HT1080 (cell line): ENCODE measurements at regions not wholly inside any gene's neighbourhood (a gene's known extent, or its start where the extent isn't known, plus 50 kb on each side); places are given as distances from the start of the nearest gene placed in this dataset.

ENCODE experiments used
- DNase-seq: peaks from one replicate; pipeline ENCODE4 v3.0.0-alpha.2; 2015; ENCODE audit warnings: low read depth

DNA sequence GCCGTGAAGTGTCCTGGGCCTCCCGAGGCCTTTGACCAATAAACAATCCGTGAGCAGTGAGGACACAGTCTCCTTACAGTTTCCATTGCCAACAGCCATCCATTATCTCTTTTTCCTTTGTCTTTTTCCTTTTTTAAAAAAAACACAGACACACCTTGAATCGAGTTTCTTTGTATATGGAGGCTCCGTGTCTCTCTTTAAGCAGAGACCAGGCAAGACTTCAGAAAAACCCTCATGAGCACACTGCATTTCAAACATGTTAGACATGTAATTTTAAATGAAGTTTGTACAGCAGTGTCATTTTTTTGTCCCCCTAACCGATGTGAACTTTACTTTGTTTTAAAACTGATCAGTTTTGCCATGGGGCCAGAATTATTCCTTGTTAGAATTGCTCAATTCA is 111.1 kb downstream of the SPTSSA start:
- DNase-seq: no peak

GRCh38 chr14:34348592-34348991 is 113.4 kb downstream of the SPTSSA start:
- DNase-seq: no peak

- DNase-seq: no peak
These were observed 114.4 kb downstream of the SPTSSA start for GRCh38 chr14:34347683-34348082.

GRCh38 chr14:34345718-34346465 is 116.1 kb downstream of the SPTSSA start:
- DNase-seq: no peak

GRCh38 chr14:34344318-34344717 is 117.7 kb downstream of the SPTSSA start:
- no peak for DNase-seq

DNA sequence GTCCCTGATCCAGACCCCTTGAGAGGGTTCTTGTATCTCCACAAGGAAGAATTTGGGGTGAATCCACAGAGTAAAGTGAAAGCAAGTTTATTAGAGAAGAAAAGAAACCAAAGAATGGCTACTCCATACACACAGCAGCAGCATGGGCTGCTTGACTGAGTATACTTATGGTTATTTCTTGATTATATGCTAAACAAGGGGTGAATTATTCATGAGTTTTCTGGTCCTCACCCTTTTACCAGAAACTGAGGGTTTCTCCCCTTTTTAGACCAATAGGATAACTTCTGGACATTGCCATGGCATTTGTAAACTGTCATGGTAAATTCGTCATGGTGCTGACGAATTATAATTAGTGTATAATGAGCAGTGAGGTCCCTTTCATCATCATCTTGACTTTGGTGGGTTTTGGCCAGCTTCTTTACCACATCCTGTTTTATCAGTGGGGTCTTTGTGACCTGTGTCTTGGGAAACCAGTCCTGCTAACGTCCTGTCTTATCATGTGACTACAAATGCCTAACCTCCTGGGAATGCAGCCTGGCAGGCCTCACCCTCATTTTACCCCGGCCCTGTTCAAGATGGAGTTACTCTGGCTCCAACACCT is 121.9 kb downstream of the SPTSSA start:
- peak; percentile 86 for DNase-seq

DNA sequence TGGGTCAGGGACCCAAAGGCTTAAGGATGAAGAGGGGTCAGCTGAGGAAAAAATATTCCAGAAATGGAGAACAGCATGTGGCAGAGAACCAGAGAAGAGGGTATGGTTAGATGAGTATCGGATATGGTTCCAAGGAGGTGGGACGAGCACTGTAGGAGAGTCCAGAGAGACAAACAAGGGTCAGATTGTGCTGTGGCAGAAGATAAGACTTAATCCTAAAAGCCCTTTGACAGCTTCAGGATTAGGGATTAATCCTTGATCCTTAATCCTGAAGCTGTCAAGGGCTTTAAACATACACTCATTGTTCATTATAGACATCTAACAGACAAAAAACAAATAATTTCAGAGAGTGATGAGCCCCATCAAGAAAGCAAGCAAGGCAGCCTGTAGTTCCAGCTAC is 124.0 kb downstream of the SPTSSA start:
- DNase-seq: no peak

- DNase-seq: no peak
These were observed 125.5 kb downstream of the SPTSSA start for GRCh38 chr14:34336501-34336900.

- no peak for DNase-seq
These were observed 126.1 kb downstream of the SPTSSA start for GRCh38 chr14:34335968-34336367.

GRCh38 chr14:34334329-34334728 is 127.7 kb downstream of the SPTSSA start:
- no peak for DNase-seq

- peak; percentile 46 for DNase-seq
These were observed 130.1 kb downstream of the SPTSSA start for GRCh38 chr14:34331728-34332623.

DNA sequence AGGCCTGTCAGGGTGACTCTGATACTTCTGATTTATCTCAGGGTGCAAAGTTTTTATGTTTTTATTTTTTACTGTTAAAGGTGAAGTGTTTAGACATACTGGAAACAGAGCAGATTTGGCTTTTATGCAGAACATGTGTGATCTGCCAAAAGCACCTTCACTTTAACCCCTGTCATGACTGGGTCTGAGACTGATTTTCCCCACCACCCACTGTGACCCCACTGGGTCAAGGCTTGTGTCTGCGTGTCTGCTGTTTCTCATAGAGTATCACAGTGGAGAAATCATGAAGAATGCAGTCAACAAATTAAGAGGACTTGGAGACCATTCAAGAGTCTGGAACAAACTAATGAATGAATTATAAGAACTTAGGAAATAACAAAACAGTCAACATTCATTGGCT is 131.2 kb downstream of the SPTSSA start:
- no peak for DNase-seq

GRCh38 chr14:34329301-34329700 is 132.7 kb downstream of the SPTSSA start:
- no peak for DNase-seq

GRCh38 chr14:34328178-34328577 is 133.9 kb downstream of the SPTSSA start:
- no peak for DNase-seq

DNA sequence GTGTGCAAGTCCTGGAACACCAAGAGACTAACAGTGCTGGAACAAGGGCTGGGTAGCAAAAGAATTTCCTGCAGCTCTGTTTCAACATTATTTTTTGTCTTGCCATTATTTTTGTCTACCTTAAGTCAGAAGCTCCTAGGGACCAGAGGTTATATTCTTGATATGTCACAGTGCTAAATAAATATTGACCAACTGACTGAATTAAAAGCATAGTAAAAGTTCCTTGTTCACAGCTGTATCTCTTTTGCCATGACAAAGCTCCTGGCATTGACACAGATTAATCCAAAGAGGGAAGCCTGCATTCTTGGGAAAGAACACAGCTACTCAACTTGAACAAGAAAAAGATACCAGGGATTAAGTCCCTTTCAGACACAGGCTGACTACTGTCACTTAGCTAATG is 136.5 kb downstream of the SPTSSA start:
- DNase-seq: no peak

- DNase-seq: peak; percentile 34
These were observed 137.7 kb downstream of the SPTSSA start for GRCh38 chr14:34324363-34324795.

DNA sequence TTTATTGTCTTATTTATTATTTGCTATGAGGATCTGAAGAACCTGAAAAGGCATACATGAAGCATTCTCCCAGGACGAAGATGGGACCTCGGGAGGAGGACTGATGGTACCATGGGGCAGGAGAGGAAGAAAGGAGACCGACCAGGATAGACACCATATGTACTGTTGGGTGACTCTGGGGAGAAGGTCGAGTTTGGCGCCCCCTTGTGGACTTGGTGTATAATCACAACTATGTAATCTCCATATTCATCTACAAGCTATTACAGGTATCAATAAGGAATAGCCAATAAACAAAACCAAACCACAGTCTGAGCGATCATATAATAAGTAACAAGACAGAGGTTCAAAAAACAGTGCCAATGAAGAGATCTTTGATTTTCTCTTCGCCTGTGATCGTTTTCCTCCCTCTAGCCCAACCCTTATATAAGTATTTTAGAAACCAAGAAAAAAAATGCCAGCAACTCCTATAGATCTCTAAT is 139.1 kb downstream of the SPTSSA start:
- peak; percentile 36 for DNase-seq

- no peak for DNase-seq
These were observed 142.9 kb downstream of the SPTSSA start for GRCh38 chr14:34319140-34319539.

DNA sequence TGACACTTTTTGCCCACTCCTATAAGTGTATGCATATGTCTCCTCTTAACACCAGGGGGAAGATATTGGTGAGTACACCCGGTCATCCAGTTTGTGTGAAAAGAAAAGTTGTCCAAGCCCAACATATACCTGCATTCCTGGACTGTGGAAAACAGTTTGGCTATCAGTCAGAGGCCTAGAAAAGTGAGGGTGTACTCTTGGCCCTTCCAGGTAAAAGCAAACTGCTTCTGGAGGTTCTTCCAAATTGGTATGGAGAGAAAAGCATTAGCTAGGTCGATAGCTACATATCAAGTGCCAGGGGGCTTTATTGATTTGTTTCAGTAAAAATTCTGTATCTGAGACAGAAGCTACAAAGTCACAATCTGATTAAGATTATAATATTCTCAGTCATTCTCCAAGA is 144.0 kb downstream of the SPTSSA start:
- no peak for DNase-seq

DNA sequence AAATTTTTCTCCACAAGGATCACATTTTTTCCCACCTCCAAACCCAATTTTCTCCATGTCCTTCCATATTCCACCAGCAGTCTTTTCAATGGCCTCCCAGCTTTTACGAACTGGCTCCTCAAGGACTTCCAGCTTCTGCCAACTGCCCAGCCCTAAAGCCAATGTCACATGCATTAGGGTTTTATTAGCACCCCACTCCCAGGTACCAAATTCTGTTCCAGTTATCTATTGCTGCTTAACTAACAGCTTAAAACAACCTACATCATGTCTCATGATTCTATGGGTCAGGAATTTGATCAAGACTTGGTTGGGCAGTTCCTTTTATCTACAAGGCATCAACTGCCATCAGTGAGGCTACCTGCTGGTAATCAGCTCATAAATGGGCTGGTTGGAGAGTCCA is 151.3 kb downstream of the SPTSSA start:
- no peak for DNase-seq

DNA sequence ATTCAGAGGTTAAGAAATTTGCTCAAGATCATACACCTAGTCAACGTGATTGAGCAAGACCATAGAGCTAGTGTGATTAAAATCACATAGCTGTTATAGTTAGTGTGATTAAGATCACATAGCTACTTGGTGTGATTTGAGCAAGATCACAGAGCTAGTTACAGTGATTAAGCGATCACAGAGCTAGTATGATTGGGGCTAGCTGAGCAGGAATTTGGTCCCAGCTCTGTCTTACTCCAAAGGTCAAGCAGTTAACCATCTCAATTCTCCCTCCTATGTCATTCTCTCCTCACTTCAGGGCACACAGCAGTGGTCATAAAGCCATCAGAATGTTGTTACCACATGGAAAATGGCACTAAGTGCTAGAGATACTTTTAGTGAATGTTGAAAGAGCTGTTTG is 158.2 kb downstream of the SPTSSA start:
- DNase-seq: no peak

DNA sequence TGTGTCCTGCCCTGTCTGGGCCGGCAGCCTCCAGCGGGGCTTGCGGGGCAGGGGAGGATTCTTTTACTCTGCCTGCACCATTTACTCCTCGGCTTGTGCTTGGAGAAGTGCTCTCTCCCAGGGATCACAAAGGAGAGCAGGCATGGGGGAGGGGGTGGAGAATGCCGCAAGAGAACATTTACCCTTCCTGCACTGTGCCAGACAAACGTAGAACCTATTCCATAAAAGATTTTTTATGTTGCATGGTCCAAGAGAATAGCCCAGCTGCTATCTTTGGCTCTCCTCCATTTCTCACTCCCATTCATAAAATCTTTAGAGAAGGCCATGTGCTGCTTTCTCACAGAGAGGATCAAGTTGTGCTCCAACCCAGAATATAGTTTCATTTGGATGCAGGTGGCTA is 159.4 kb downstream of the SPTSSA start:
- DNase-seq: no peak
